GM21619 (cell line): ENCODE measurements at regions not wholly inside any gene's neighbourhood (a gene's known extent, or its start where the extent isn't known, plus 50 kb on each side); places are given as distances from the start of the nearest gene placed in this dataset.

ENCODE experiments used
- ATAC-seq: cut with Tn5 transposase; IDR thresholded peaks from one replicate; pipeline ENCODE4 v1.9.1; 2021; ENCODE audit not compliant: unreplicated experiment

DNA sequence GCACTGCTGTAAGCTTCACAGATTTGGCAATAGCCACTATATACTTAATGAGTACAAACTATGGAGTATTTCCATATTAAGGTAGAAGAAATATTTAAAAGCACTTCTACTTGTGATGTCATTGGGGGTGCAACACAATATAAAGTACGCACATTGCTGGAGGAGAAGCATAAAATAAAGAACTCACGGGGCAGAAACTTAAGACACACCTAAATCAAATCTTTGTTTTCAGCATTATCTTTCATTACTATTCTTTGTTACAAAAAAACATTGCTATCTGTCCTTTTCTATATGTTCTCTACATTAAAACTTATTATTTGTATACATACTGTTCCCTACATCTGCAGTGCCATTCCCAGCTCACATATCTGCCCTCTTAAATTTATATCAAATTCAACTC lies 93.3 kb upstream of the VPREB1 start:
- no peak for ATAC-seq

- ATAC-seq: no peak
Measured at GRCh38 chr22:22150457-22150856, 94.1 kb upstream of the VPREB1 start.

DNA sequence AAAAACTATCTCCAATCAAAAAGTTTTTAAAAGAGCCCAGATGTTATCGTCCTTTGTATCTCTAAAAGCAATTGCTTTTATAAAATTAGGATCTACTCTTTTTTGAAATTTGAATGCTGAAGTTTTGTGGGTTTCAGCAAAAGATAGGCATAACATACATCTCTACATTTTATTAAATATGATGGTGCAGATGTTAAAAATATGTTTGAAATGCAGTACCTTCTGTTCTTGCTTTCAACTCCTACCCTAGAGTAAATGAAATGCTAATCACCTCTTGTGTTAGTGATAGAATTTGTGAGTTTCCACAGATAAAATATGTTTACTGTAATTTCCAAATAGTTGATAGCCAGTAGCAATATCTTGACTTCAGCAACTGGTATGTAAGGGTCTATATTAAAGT lies 95.7 kb upstream of the VPREB1 start:
- no peak for ATAC-seq

- no peak for ATAC-seq
Measured at GRCh38 chr22:22144858-22145257, 99.7 kb upstream of the VPREB1 start.

GRCh38 chr22:22143448-22143847 lies 101.1 kb upstream of the VPREB1 start:
- ATAC-seq: no peak

DNA sequence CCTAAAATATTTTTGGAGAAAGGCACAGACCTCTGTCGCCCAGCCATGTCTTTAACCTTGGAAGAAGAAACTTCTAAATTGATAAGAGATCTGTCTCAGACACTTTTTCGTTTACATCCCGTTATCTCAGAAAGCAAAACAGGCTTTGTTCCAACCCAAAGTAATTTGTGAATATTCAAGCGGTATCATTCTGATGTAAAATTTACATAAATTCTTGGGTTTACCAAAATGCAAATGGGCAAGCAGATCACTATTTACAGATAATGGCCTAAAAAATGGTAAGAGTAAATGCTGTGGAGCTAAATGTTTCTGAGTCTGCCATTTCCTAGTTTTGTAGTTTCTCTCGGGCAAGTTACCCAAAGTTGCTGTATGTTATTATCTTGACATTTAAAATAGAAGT lies 101.9 kb upstream of the VPREB1 start:
- ATAC-seq: no peak

DNA sequence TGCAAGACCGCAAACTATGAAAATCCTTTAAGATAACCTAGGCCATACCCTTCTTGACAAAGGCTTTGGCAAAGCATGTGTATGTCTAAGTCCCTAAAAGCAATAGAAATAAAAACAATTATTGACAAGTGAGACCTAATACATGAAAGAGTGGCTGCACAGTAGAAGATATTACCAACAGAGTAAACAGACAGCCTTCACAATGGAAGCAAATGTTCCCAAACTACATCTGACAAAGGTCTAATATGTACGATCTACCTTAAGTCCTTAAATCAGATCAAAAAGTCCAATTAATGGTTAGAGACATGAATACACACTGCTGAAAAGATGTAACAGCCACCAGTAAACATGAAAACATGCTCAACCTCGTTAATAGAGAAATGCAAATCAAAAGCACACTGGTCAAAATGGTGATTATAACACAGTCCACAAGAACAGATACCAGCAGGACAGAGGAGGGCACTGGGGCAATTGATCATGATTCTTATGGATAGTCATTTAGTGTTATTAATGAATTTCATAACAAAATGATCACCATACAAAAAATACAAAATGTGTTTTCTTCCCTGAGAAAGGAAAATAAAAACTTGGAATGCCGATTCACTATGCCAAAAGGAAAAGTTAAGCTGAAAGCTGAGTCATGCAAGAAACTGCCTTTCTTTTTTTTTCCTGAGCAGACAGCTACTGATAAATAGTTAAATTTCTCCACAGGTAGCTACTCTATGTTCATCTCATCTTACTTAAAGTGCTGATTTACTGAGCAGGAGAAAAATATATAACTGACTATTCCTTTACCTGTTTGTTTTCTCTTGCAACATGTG lies 102.6 kb upstream of the VPREB1 start:
- no peak for ATAC-seq

GRCh38 chr22:22141031-22141430 lies 103.6 kb upstream of the VPREB1 start:
- no peak for ATAC-seq

DNA sequence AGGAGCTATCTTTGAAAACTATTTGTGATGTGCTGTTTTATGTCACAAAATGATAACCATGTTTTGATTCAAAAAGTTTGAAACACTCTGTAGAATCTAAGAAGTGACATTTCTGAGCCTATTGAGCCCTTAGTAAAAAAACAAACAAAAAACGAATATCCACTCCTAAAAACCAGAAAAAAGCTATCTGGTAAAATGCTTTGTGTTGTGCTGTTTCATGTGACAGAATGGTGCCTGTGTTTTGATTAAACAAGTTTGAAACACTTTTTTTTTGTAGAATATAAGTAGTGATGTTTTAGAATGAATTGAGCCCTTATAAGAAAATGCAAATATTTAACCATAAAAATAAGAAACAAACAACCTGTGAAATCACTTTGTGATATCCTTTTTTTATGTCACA lies 105.2 kb upstream of the VPREB1 start:
- ATAC-seq: no peak

DNA sequence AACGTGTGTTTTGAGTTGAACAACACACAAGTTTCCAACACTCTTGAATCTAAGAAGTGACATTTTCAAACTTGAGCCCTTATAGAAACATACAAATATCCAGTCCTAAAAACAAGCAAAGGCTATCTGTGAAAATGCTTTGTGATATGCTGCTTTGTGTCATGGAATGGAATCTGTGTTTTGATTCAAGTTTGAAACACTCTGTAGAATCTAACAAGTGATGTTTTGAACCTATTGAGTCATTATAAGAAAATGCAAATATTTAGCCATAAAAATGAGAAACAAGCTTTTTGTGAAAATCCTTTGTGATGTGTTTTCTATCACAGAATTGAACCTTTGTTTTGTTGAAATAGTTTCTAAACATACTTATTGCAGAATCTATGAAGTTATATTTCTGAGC lies 105.7 kb upstream of the VPREB1 start:
- no peak for ATAC-seq

DNA sequence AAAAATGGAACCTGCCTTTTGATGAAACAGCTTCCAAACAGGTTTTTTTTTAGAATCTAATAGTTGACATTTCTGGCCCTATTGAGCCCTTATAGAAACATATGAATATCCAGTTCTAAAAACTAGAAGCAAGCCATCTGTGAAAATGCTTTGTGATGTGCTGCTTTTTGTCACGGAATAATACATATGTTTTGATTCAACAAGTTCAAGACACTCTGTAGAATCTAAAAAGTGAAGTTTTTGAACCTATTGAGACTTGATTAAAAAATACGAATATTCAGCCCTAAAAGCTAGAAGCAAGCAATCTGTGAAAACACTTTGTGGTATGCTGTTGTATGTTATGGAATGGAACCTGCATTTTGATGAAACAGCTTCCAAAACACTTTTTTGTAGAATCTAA lies 106.7 kb upstream of the VPREB1 start:
- ATAC-seq: no peak

DNA sequence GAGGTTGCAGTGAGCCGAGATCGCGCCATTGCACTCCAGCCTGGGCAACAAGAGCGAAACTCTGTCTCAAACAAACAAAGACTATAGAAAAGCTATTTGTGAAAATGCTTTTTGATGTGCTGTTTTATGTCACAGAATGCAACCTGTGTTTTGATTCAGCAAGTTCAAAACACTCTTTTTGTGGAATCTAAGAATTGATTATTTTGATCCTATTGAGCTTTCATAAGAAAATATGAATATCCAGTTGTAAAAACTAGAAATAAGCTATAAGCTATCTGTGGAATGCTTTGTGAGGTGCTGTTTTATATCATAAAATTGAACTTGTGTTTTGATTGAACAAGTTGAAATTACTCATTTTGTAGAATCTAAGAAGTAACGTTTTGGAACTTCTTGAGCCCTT lies 110.7 kb upstream of the VPREB1 start:
- no peak for ATAC-seq

- no peak for ATAC-seq
Measured at GRCh38 chr22:22130953-22131608, 113.5 kb upstream of the VPREB1 start.

- no peak for ATAC-seq
Measured at GRCh38 chr22:22129387-22129786, 115.2 kb upstream of the VPREB1 start.

DNA sequence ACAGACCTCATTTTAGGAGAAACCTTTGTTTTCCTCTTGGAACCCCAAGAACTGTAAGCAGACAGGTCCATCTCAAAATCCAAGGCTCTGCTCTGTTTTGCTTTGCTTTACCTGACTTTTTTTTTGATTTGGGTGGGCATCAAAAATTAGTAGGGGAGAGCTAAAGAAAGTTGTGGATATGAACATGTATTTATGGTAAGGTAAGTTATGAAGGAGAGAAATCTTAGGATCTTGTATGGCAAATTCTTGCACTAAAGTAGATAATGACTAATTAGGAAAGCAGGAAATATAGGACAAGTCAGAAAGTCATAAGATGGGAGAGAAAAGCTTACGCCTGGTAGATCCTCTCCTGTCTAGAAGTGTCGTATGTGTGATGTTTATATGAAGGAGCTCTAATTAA lies 116.1 kb upstream of the VPREB1 start:
- ATAC-seq: no peak

GRCh38 chr22:22127100-22127499 lies 117.5 kb upstream of the VPREB1 start:
- no peak for ATAC-seq

- ATAC-seq: no peak
Measured at GRCh38 chr22:22125579-22126468, 118.8 kb upstream of the VPREB1 start.

DNA sequence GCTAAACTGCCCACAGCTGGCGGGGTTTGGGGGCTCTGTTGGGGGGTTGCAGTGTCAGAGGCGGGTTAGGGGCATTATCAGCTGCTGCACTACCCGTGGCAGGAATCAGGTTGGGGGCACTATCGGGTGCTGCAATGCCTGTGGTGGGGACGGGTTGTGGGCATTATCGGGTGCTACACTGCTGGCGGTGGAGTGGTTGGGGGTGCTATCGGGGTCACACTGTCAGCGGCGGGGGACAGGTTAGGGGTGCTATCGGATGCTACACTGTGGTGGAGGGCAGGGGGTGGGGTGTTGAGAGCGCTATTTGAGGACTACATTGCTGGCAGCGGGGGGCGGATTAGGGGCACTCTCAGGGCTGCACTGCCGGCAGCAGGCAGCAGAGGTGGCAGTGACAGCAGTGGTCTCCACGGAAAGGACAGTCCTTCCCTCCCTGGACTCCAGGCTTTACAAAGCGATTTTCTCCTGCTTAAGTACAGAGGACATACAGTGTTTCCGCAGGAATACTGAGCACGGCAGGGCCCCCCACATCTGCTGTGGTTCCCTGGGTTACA lies 119.5 kb upstream of the VPREB1 start:
- ATAC-seq: no peak

DNA sequence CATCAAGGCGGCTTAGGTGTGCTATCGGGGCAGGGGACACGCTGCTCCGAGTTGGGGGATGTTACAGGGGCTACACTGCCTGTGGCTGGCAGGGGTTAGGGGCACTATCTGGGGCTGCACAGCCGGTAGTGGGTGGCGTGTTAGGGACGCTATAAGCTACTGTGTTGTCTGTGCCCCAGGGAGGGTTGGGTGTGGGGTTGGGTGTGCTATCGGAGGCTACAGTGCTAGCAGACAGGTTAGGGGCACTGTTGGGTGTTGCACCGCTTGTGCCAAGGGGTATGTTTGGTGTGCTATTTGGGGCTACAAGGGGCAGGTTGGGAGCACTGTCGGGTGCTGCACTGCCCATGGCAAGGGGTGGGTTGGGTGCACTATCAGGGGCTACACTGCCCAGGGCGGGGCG lies 120.2 kb upstream of the VPREB1 start:
- no peak for ATAC-seq

DNA sequence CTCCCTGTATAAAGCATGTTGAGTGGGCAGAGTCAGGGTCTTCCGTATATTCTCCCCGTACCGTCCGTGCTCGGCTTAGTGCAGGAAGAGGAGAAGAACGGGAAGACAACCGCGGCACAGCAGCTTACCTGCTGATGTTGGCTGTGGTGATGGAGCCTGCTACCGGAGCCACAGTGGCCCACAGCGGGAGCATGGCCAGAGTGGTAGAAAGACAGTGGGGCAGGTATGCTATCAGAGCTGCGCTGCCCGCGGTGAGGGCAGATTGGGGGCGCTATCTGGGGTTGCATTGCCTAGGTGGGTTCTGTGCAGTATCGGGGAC lies 120.7 kb upstream of the VPREB1 start:
- ATAC-seq: no peak

- ATAC-seq: no peak
Measured at GRCh38 chr22:22123118-22123959, 121.2 kb upstream of the VPREB1 start.
